ENCODE measurements at regions not wholly inside any gene's neighbourhood (a gene's known extent, or its start where the extent isn't known, plus 50 kb on each side); places are given as distances from the start of the nearest gene placed in this dataset.

- no peak for DNase-seq
- H3K36me3 Mint-ChIP-seq = no peaks in the 10 kb centered on the region
These were observed 86.5 kb upstream of the PRR20G start for GRCh38 chr3:127374086-127375010.

More at GRCh38 chr3:127374086-127375010, 86.5 kb upstream of the PRR20G start:
- intact Hi-C loops (cut with micrococcal nuclease) = no loop called here
- H3K9me3 ChIP-seq (replicated peaks in 1 of 2; ENCODE audit: control insufficient read depth in 1 of 2, insufficient read depth in 1 of 2, low read length in 2 of 2) = no peaks in the 10 kb centered on the region
- no peaks in the 10 kb centered on the region for H3K79me2 ChIP-seq (ENCODE audit: insufficient read depth, low read length)
- no peaks in the 10 kb centered on the region for H4K20me1 ChIP-seq (ENCODE audit: insufficient read depth, low read length)
- no peaks in the 10 kb centered on the region for H3K4me1 Mint-ChIP-seq
- no peak overlapping the region for H3K27ac Mint-ChIP-seq
- TF ChIP-seq CTCF (IDR thresholded peaks at IDR 0.05) = peak; percentile 49
- H3K4me3 ChIP-seq (replicated peaks in 1 of 3; ENCODE audit: low read depth in 2 of 3, low read length in 3 of 3) = no peak overlapping the region
- H3K4me1 ChIP-seq (ENCODE audit: control insufficient read depth in 1 of 2, insufficient read depth in 2 of 2, low read length in 2 of 2) = no peaks in the 10 kb centered on the region
- H3K4me3 Mint-ChIP-seq = no peak overlapping the region
- no peaks in the 10 kb centered on the region for H3K36me3 ChIP-seq (replicated peaks in 1 of 2; ENCODE audit: control insufficient read depth in 1 of 2, insufficient read depth in 2 of 2, low read length in 2 of 2)
- H3K9ac ChIP-seq (ENCODE audit: insufficient read depth, low read length, poor library complexity, severe bottlenecking) = no peak overlapping the region
- H3K4me2 ChIP-seq (replicated peaks; ENCODE audit: extremely low read depth, low read length, poor library complexity, severe bottlenecking) = no peak overlapping the region
- H3K27me3 ChIP-seq (ENCODE audit: control insufficient read depth in 2 of 2, insufficient read depth in 2 of 2, low read length in 2 of 2) = no peaks in the 10 kb centered on the region
- no peak overlapping the region for H2AFZ ChIP-seq (ENCODE audit: insufficient read depth, low read depth, low read length, poor library complexity, severe bottlenecking)
- peaks cover 3 to 13% (median 6%) of the 10 kb centered on the region in 3 donors for H3K27me3 Mint-ChIP-seq (ENCODE audit: low read depth in 3 of 3)
- 77% methylated on average over 8 of the region's 12 CpGs for WGBS (ENCODE audit: insufficient coverage)
- no peak overlapping the region for H3K27ac ChIP-seq (ENCODE audit: low read depth in 1 of 2, low read length in 2 of 2)
- H3K9me3 Mint-ChIP-seq = peaks cover 0 to 5% (median 2%) of the 10 kb centered on the region in 7 donors
